Fibroblast of gingiva (primary cell): ENCODE measurements at regions not wholly inside any gene's neighbourhood (a gene's known extent, or its start where the extent isn't known, plus 50 kb on each side); places are given as distances from the start of the nearest gene placed in this dataset.

Source experiments
- DNase-seq: peaks from one replicate; pipeline ENCODE4 v3.0.0-alpha.2; 2011; ENCODE audit warnings: low read depth

DNA sequence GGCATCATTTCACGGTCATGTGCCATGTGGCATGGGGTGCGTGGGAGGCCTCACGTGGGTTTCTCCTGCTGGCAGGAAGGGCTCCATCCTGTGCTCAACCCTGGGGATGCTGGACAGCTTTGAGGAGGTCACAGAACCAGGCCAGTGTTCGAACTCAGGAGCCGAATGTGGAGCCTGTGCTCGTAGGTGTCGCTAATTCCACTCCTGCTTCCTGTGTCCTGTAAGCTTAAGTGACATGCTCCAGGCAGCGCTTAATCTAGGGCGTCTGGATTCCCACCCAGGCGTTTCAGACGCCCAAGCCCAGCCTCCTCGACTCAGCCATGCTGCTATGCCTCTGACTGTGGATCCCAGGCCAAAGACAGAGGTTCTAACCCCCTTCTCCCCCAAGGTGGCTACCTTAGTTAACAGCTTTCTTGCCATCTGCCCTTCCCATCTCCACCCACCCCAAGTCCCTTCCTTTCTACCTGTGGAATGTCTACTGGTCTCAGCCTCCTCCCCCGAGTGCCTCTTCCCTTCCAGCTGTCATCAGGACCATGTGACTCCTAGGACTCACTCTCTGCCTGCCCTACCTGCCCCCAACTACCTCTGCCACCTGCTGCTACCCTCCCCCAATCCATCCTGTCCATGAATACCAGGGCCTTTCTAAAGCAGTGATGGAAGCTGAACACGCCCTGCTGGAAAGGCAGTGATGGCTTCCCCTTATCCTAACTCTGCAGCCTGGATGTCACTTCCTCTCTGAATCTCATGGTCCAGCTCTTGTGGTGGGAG, 255.1 kb downstream of the CDH26 start:
- DNase-seq = no peak

DNA sequence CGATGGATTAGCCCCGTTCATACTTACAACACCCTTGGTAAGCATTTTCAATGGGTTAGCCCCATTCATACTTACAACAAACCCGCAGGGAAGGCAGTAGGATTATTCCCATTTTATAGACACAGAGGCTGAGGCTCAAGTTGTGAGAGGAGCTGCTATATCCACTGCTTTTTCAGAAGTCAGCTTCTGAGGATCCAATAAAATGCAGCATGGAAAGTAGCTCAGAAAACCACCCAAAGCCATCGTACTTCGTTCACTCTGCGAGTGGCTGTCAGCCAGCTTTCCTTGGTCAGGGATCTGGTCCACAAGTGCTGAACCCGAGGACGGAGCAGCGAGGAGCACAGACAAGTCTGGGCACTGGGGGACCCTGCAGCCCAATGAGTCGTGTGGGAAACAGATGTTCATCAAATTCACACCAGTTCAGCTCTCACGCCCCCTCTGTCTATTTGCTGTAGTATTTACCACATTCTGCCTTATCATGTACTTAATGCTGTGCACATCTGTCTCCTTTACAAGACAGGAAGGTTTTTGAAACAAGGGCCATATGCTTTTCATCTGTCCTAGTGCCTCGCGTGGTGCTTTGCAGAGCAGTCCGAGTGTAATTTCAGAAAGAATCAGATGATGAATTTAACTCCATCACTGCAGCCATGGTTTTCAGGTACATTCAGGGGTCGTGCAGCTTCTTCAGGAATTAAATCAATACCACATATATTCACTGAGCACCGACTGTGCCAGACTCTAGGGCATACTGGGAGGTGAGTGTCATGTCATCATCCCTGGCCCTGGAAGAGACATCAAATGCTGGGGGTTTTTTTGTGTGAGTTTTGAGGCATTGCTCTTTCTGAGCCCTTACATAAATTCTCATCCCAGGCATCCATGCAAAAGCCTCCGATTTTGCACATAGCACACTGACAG, 256.9 kb downstream of the CDH26 start:
- DNase-seq = no peak

DNA sequence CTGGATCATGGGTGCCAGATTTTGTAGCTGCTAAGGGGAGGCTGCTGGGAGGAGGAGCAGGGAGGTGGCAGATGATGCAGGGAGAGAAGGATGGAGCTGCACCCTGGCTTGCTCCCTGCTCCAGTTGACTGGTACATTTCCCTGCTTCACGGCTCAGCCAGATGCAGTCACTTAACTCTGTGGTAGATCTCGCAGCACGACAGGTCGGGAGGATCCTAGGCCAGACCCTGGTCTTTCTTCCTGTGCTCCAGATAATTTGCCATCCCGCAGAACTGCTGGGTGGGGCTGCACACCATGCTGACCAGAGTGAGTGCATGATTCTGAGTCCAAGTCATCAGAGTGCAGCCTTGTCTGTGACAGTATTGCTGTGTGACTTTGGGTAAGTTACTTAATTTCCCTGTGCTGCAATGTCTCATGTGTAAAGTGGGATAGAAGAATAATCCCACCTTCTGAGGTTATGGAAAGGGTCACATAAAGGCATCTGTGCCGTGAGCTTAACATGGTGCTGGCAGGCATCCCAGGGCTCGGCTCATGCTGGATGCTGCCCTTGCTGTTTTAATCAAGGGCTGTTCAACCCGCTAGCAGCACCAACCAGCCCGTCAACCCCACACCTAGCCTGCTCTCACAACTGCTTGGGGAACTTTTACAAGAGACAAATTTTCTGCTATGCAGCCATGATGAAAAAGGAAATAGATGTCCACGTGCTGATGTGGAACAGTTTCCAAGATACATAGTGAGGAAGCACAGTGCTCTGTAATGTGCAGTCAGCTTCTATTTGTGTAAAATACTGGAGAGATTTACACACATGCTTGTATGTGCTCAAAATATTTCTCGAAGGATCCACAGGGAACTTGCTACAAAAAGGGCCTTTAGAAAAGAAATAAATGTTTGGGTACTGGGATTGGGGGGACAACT, 257.9 kb downstream of the CDH26 start:
- no peak for DNase-seq

DNA sequence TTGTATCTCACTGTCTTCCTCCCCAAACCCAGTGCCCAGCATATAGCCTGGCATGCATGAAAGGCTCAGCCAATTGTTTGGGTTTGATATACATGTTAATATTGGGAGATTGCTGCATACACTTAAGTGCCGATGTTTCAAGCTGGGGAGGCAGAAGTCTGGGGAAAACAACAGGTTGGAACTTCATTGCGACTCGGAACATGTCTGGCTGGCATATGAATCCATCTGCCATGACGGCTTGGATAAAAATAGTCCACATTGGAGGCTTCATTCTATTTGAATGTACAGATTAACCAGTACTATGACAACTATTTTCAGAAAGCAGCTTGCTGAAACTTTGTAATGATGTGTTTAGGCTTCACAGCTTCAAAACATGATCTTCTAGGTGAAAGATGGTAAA, 261.0 kb downstream of the CDH26 start:
- no peak for DNase-seq

DNA sequence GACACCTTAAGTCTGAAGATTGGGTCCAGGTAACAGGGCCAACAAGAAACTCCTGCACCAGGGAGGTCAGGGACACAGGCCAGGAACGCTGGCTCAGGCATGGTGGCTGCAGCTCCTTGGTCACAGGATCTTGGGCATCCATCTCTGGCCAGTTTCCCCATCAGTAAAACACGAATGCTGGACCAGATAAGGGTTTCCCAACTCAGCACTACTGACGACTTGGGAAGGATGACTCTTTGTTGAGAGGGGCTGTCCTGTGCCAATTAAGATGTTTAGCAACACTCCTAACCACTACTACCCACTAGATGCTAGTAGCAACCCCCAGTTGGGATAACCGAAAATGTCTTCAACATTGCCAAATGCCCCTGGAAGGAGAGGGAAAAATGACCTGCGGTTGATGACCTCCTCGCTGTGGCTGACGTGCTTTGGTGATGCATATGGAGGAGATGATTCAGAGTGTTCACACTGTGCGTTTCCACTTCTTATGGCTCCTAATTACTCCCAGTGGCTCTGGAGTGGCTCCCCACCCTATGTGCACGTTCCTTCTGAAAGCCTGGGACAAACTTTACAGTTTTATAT, 261.9 kb downstream of the CDH26 start:
- DNase-seq = no peak

DNA sequence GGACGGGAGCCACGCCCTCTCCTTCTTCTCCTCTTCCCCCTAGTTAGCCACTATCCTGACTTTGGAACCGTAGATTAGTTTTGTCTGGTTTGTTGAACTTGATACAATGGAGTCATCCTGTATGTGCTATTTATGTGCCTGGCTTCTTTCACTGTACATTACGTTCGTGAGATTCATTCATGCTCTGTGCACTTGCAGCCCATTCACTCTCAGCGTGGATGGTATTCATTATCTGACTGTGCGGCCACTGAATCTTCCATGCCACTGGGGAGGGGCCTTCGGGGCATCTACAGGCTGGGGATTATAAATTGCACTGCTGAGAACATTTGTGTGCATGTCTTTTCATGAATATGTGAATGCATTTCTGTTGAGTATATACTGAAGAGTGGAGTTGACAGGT, 262.5 kb downstream of the CDH26 start:
- no peak for DNase-seq

DNA sequence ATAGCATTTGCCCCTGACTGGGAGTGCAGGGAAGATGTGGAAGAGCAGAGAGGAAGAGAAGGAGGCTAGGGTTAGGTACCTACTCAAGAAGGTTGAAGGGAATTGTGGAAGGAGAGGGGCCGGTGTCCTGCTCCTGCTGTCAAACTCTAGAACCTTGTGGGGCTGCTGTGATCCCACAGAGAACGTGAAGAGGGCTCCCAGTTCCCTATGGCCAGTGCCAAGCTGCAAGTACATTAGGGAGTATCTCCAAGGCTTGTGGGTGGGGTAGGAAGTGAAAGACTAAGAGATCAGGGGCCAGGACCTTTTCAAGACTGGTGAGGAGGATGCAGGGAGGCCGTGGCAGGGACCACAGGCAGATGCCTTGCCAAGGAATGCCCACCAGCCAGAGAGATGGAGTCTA, 263.4 kb downstream of the CDH26 start:
- DNase-seq = no peak

DNA sequence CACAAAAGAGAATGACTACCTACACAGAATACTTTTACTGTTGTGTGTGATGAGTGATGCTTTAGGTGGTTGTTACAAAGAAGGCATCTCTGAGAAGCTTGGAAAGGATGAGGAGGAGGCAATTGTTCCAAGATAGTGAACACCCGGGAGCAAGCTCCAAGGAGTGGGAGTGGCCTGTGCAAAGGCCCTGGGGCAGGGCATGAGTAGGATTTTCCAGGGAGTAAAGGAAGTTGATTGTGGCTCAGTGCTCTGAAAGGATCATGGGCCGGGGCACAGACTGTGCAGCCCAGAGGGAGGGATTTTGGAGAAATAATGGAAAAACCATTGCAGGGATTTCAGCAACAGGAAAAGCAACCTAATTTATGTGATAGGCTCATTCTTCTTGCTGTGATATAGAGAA, 264.3 kb downstream of the CDH26 start:
- DNase-seq = no peak

DNA sequence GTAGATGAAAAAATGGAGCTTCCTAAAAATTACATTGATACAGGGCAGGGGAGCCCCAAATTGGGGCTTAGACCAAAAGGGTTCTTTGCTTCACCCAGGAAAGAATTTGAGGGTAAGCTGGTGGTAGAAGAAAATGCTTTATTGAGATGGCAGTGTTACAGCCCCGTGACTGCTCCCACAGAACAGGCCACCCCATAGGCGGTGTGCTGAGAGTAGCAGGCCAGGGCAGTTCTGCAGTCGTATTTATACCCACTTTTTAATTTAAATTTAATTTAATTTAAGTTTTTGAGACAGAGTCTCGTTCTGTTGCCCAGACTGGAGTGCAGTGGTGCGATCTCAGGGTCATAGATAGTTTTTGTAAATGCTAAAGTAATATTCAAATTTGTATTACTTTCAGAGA, 265.0 kb downstream of the CDH26 start:
- no peak for DNase-seq

DNA sequence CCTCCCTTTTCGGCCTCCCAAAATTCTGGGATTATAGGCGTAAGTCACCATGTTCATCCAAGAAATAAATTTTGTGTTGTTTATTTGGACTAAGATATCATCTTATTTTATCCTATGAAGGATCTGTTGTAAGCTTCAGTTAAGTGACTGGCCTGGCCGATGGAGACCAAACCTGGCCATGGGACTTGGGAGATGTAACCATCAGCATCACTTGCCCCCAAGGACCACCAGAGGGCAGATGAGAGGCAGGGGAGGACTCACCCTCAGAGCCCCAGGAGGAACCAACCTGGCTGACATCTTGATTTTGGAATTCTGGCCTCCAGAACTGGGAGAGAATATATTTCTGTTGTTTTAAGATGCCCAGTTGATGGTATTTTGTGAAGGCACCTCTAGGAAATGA, 266.7 kb downstream of the CDH26 start:
- DNase-seq = no peak

DNA sequence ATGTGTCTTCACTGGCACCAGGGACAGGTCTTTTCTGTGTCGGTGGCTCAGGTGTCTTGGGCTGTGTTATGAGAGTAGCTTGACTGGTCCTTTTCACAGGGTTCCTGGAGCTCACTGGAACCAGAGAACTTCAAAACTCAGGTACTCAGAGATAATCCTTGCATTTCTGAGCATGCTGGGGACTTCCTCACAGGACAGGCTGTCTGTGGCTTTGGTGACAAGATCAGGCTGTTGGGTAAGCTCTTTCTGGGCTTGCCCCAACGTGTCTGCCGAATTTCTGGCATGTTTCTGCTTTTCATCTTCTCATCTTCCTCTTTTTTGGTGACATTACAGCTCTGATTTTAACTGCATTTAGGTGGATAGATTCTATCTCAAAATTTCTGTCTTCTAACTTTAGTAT, 270.0 kb downstream of the CDH26 start:
- no peak for DNase-seq

DNA sequence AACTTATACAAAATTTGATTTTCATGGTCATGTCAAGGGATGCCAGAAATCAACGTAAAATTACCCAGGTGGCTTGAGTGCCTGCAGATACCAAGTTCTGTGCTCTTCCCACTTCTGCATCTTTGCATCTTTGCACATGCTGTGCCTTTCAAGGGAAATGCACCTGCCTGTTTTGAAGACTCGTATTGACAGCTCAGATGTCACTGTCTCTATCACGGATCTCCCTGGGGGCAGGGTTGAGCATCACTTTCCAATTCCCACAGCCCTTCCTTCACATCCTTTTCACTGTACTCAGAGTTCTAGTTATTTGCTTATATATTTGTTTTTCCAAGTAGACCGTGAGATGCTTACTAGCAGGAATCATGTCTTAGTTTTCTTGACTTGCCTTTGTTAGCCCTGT, 274.2 kb downstream of the CDH26 start:
- DNase-seq = no peak

DNA sequence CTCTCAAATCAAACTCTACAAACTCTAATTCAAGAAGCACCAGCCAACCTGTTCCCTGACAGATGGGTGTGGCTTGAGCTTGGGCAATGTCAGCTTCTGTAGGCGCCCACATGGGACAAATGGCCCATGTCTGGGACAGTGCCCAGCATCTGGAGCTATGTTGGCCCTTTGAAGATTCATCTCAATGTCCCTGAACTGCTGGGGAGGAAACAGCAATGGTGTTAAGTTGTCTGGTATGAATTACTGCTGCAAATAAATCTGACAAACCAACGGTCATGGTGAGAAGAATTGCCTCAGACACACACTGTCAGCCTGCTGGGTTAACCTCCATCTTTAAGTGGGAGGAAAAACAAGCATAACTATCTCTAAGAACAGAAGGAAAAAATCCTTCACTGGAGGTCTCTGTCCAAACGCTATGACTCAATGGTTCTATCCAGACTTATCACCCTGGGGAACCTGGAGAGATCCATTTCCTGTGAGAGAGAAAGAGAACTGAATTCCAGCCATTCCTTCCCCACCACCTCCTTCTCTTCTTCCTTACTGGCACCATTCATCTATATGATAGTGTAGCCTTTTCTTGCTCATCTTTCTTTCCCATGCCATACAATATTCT, 274.9 kb downstream of the CDH26 start:
- no peak for DNase-seq

DNA sequence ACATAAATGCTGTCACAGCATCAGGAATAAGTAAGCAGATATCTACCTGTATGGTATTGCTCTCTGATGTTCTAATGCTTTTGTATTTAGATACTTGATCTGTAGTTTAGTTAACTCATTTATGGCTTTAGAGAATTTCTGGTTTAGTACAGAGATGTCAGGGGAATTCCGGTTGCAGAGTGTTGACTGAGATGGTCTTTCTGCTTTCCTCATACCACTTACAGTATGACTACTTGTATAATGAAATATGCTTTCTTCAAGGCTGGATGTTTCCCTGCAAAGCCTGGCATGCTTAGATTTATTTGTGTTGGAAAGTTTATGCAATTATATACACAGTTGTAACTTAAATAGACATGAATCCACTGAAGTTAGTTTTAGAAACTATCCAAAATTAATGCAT, 278.4 kb downstream of the CDH26 start:
- DNase-seq = no peak

DNA sequence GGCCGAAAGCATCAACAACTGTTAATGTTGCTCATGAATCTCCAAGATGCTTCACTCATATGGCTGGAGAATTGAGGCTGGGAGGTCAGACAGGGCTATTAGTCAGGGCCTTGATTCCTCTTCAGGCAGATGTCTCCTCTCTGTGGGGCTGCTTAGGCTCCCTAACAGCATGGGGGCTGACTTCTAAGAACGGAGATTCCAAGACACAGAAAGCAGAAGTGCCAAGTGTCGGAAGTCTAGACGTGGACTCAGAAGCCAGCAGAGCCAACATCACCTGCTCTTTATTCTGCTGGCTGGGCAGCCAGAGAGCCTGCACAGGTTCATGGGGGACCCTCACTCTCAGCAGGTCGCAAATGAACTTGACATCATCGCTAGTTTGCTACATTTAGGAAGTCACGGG, 279.8 kb downstream of the CDH26 start:
- no peak for DNase-seq

DNA sequence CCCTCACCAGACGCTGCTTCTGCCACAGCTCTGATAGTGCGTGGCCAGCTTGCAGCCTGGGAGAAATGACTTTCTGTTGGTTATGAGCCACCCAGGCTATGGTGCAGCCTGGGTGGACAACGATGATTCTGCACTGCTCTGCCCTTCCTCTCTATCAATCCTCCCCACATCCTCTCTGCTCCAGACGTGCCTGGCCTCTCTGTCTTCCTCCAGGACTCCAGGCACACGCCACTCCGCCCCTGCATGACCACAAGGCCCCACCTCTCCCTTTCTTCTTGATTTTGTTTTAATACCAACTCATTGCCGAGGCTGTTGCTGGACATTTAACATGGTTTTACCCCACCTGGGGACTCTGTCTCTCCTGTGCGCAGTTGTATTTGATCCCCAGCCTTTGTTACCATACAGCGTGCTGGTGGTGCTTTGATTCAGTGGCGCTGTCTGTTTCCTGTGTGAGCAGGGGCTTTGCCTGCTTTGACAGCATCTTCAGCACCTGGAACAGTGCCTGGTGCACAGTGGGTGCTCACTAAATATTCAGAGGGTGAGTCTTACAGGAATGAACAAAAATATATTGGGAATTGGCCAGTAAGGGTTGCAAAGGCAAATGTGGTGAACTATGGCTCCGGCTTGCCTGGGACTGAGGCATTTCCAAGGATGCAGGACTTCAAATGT, 280.9 kb downstream of the CDH26 start:
- DNase-seq = no peak

DNA sequence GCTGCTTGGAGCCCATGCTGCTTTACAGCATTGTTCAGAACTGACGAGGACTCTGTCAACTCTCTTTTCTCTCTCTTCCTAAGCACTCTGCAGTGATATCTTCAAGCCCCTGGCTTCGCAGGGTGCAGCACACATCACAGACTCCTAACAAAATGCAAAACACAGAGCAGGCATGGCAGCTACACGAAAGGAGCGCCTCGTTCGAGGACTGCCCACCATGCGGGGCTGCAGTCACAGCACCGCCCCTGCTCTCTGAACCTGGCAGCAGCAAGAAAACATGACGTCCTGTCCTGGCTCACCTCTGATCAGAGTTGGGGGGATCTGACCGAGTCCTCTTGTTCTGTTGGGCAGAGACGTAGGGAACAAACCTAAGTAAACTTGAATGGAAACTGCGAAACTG, 281.7 kb downstream of the CDH26 start:
- no peak for DNase-seq

DNA sequence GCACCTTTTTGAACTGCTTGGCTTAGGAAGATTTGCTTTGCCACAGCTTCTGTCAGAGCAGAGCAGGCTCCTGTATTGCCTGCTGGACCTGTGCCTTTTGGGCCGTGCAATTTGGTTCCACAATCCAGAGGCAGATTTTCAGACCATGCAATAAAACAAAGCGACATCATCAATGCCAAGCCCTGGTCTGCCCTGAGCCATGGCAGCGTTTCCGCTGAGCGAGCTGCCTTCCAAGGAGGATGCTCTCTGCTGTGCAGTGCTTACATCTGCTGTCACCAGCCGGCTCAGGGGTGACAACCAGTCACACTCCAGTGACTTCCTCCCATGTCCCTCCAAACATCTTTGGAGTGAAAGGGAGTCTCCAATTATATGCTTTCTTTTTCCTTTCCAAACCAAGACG, 282.2 kb downstream of the CDH26 start:
- DNase-seq = no peak

DNA sequence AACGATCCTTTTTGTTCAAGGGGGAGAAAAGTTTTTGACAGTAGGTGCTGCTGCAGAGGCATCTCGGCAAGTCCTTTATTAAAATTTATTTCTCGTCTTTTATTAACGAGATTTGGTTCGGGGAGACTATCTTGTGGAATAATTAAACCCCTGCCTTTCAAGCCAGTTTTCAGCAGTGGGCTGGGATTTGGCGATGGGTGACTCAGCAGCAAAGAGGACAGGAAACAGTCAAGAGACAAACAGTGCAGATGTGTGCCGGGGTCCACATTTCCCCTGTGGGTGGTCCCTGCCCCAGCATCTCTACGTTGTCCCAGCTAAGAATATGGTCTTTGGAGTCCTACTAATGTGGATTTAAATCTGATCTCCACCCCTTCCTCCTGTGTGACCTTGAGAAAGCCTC, 282.8 kb downstream of the CDH26 start:
- DNase-seq = no peak

DNA sequence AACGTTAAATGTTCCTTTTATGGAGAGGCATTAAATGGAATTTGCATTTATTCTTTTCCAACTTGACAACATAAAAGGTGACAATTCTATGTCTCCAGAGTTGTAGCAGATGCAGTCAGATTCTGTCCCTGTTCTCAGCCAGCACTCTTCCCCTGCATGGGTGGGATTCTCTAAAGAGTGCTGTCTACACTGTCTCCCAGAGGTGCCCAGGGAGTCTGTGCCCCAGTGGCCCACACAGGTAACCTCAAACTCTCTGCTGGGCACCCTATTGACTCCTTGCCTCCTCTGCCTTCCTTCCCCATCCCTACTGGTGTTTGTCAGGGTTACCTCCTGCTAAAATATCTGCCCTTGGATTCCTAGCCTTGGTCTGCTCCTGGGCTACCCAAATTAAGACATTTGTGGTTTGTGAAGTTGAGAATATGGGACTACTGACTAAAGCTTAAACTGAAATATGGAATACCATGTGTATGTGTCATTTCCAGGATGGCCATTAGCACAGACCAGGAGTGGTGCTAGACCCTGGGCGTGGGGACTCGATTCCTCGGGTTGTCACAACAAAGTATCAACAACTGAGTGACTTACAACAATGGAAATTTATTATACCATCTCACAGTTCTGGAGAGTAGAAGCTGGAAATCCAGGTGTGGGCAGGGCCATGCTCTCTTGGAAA, 284.7 kb downstream of the CDH26 start:
- DNase-seq = no peak
